GM19397 (cell line): ENCODE measurements at regions not wholly inside any gene's neighbourhood (a gene's known extent, or its start where the extent isn't known, plus 50 kb on each side); places are given as distances from the start of the nearest gene placed in this dataset.
A peak's percentile ranks its signal among the peaks of the same experiment; 100 is the strongest.

Source experiments
- ATAC-seq: cut with Tn5 transposase; IDR thresholded peaks from one replicate; pipeline ENCODE4 v1.9.1; 2021; ENCODE audit warnings: mild to moderate bottlenecking, moderate library complexity; ENCODE audit not compliant: unreplicated experiment

- ATAC-seq = no peak
These were observed 63.3 kb upstream of the ITPRID2 start for GRCh38 chr2:181828122-181828705.

GRCh38 chr2:181829230-181829629 lies 62.3 kb upstream of the ITPRID2 start:
- no peak for ATAC-seq

DNA sequence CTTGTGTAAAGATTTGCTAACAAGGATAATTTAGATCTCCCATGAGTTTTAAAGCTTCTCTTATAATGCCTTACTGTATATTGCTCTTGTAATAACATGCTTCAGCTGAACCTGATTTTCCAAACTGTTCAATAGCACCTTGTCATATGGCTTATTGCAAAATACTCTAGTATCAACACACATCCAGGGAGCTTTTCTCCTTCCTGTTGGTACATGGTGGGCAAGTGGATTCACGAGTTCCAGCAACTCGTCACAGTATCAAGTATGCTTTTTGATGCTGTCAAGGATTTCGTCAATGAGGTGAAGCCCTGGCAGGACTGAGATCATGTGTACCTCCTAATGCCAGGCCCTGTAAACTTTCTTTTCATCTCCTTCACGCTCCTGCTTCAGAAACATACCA lies 59.5 kb upstream of the ITPRID2 start:
- no peak for ATAC-seq

GRCh38 chr2:181836583-181836982 lies 54.9 kb upstream of the ITPRID2 start:
- peak; percentile 72 for ATAC-seq

DNA sequence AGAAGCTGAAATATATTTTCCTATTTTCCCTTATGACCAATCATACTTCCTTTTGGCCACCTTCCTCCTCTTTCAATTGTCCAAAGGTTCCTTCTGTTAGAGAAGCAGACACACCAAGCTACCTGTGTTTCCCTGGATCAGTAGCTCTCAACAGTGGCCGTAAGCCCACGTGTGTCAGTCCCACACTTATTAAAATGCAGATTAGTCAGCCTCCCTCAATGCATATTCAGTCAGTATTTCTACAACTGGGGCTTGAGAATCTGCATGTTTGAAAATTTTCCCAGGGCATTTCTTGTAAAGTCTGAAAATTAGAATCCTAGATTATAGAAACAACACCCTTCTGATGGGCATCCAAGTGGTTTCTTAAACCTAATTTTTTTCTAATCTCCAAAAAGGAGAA lies 54.0 kb upstream of the ITPRID2 start:
- ATAC-seq = no peak

DNA sequence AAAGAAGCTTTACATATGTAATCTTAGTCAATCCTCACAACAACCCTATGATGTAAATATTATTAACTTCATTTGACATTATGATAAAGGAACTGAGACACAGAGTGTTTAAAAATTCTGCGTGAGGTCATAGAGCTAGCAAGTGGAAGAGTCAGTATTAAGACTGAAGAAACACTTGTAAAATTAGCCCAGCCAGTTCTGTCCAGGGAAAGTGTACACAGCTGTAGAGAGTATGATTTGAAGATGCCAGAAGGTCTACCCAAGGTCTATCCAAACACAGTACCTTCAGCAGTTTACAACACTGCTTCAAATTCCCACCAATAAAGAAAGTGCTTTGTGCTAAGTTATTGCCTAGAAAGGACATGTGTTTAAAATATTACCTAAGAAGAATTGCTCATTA lies 51.7 kb upstream of the ITPRID2 start:
- ATAC-seq = no peak

DNA sequence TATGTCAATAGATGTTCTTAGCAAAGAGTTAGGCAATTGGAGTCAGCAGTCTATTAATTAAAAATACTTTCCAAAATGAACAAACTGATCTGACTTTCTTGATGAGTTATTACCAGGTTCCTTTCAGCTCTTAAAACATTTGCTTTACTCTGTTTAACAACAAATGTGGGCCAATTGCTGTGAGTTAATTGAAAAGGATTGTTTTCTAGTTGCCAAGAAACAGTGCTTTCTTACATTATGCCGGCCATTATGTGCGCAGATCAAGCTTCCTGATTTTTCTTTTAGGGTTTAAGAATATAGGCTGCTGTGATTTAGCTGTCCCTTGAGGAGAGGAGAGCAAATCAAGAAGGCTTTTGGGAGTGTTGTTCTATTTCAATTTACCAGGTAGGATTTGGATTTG lies 50.5 kb upstream of the ITPRID2 start:
- ATAC-seq = no peak
